GM12891 (cell line): ENCODE measurements at regions not wholly inside any gene's neighbourhood (a gene's known extent, or its start where the extent isn't known, plus 50 kb on each side); places are given as distances from the start of the nearest gene placed in this dataset.

Experiments
- DNase-seq: peaks from one replicate; pipeline ENCODE4 v3.0.0; 2011; ENCODE audit warnings: low spot score; ENCODE audit not compliant: insufficient read length
- FAIRE-seq: peaks from 2 replicates; lab custom pipeline; 2011; peaks lifted over from hg19 to GRCh38; lab: Jason Lieb, UNC
- PAX5 ChIP-seq: IDR thresholded peaks from 2 replicates; pipeline ENCODE4 v1.6.1; 2011; ENCODE audit warnings: low read length, moderate library complexity, mild to moderate bottlenecking; ENCODE audit not compliant: insufficient read depth, severe bottlenecking
- POLR2A ChIP-seq: IDR thresholded peaks from 2 replicates; pipeline ENCODE4 v1.6.1; 2011; ENCODE audit warnings: low read depth, low read length, control low read depth
- POLR2AphosphoS5 ChIP-seq: IDR thresholded peaks from 2 replicates; pipeline ENCODE4 v1.6.1; 2011; ENCODE audit warnings: low read depth, low read length, control low read depth
- POU2F2 ChIP-seq: IDR thresholded peaks from 2 replicates; pipeline ENCODE4 v1.6.1; 2011; ENCODE audit warnings: low read depth, mild to moderate bottlenecking, control low read depth, low read length, moderate library complexity
- SPI1 ChIP-seq: IDR thresholded peaks from 2 replicates; pipeline ENCODE4 v1.6.1; 2011; ENCODE audit warnings: low read depth, low read length, control low read depth
- TAF1 ChIP-seq: IDR thresholded peaks from 2 replicates; pipeline ENCODE4 v1.6.1; 2011; ENCODE audit warnings: low read depth, low read length, control low read depth

- FAIRE-seq (no peak), DNase-seq (no peak)
- no peak for TF ChIP-seq TAF1
- no peak for TF ChIP-seq POLR2A
- no peak for TF ChIP-seq PAX5
These were observed 199.2 kb downstream of the KCNS3 start for GRCh38 chr2:18077704-18078103.

DNA sequence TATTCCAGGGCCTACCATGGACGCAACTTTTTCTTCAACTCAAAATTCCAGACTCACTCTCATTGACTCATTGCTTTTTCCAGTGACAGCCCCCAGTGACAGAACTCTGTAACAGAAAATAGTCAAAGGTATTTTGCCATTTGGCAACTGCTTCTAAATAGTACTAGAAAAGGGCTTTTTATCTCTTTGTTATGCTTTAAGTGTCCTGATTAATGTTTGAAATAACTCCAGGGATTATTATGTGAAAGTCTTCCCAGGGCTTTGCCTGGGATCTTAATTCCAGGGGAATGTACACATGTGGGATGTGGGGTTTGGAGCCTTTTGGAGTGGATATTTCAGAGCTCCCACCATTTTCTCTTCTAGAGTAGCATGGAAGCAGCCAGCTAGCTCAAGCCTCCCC lies 198.8 kb downstream of the KCNS3 start:
- DNase-seq (no peak), FAIRE-seq (no peak)
- TF ChIP-seq POLR2AphosphoS5 = no peak
- TF ChIP-seq TAF1 = no peak
- TF ChIP-seq POLR2A = no peak
- no peak for TF ChIP-seq PAX5
- TF ChIP-seq POU2F2 = no peak
- no peak for TF ChIP-seq SPI1

DNA sequence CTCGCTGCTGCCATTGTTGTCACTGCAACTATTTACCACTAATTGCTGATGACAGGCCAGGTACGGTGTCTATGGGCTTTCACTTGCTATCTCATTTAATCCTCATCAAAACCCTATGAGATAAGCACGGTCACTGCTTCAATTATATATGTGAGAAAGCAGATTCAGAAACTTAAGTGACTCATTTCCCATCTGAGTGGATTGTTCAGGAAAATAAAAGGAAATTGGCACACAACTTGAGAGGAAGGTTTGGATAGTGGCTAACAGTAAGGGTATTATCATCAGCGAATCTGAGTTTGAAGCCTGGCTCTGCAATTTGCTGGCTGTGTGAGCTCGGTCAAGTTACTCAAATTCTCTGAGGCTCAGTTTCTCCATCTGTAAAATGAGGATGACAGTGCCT lies 196.0 kb downstream of the KCNS3 start:
- TF ChIP-seq SPI1 = no peak
- no peak for TF ChIP-seq POU2F2
- no peak for TF ChIP-seq POLR2A
- TF ChIP-seq TAF1 = no peak
- TF ChIP-seq POLR2AphosphoS5 = no peak
- DNase-seq (no peak), FAIRE-seq (no peak)

DNA sequence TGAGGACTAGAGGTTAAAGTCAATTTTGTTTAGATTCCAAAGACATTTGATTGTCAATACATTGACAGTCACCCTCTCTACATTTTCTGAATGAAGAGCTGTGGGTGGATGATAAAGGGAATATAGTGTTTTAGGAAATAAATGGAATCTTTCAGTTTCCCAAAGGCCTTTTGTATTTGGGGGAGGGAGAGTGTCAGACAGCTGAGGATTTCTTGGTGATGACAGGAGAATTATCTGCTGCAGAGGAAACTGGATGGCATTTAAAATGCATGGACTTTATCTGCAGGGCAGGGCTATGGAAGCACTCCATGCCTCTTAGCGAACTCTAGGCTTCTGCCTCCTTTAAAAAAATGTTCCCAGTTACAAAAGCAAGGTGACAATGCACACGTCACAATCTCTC lies 195.1 kb downstream of the KCNS3 start:
- FAIRE-seq = no peak
- DNase-seq = no peak
- TF ChIP-seq SPI1 (no peak), POU2F2 (no peak), POLR2AphosphoS5 (no peak), TAF1 (no peak), POLR2A (no peak), PAX5 (no peak)

DNA sequence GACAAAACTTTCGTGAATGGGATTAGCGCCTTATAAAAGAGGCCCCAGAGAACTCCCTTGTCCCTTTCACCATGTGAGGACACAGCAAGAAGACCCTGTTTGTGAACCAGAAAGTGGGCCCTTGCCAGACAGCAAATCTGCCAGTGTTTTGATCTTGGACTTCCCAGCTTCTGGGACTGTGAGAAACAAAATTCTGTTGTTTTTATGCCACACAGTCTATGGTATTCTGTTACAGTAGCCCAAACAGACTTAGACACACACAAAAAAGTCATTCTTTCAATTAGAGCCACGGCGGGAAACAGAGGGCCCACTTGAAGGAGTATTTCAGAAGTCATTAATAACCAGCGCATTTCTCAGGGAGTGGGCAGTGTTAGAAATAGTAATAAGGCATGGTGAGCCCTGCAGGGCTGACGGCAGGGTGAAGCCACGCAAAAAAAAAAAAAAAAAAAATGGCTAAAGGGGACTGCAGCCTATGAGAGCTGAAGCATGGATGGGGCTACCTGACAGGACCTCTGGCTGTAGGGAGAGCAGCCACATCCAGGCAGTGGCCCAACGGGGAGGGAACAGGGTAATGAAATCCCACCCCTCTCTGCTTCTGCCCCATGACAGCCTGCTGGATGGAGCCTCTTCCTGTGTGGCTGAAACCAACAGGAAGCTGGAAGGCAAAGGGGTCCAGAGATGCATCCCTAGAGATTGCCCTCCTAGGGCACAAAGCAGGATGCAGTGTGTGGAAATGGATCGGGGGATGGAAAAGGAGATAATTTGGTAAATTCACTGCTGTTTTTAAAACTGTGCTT lies 189.3 kb downstream of the KCNS3 start:
- TF ChIP-seq PAX5 (no peak), SPI1 (no peak), POU2F2 (no peak), POLR2AphosphoS5 (no peak), TAF1 (no peak)
- FAIRE-seq = no peak
- no peak for DNase-seq

GRCh38 chr2:18066894-18067293 lies 188.4 kb downstream of the KCNS3 start:
- FAIRE-seq = no peak
- no peak for DNase-seq

GRCh38 chr2:18066066-18066465 lies 187.6 kb downstream of the KCNS3 start:
- FAIRE-seq (no peak), DNase-seq (no peak)
- TF ChIP-seq POU2F2 (no peak), SPI1 (no peak), TAF1 (no peak), POLR2A (no peak)

More at GRCh38 chr2:18066894-18067293, 188.4 kb downstream of the KCNS3 start:
- no peak for TF ChIP-seq SPI1
- TF ChIP-seq POU2F2 = no peak
- TF ChIP-seq PAX5 = no peak
- no peak for TF ChIP-seq POLR2A
- no peak for TF ChIP-seq POLR2AphosphoS5

DNA sequence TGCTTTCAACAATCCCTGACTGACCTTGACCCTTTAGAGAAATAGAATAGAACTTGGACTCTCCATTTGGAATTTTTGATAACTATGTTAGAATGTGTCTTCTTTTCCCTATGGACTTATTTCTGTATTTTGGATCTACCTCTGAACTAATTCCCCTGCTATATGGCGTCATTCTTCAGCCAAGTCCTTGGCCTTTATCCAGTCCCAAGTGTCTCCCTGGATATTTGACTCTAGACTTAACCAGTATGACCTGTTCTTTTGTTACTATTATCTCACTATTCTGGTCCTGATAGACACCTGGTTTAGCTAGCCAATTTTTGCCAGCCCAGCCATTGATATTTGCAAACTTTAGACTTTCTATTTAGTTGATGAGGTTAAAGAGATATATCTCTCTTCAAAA lies 186.8 kb downstream of the KCNS3 start:
- FAIRE-seq (no peak), DNase-seq (no peak)
- TF ChIP-seq PAX5 (no peak), POLR2A (no peak), SPI1 (no peak), POU2F2 (no peak), POLR2AphosphoS5 (no peak), TAF1 (no peak)

- no peak for FAIRE-seq
- TF ChIP-seq POU2F2 (no peak), PAX5 (no peak), SPI1 (no peak), POLR2AphosphoS5 (no peak), POLR2A (no peak), TAF1 (no peak)
These were observed 185.5 kb downstream of the KCNS3 start for GRCh38 chr2:18063826-18064470.

GRCh38 chr2:18062892-18063291 lies 184.4 kb downstream of the KCNS3 start:
- DNase-seq (no peak), FAIRE-seq (no peak)
- no peak for TF ChIP-seq POU2F2

More at GRCh38 chr2:18063826-18064470, 185.5 kb downstream of the KCNS3 start:
- DNase-seq = no peak

DNA sequence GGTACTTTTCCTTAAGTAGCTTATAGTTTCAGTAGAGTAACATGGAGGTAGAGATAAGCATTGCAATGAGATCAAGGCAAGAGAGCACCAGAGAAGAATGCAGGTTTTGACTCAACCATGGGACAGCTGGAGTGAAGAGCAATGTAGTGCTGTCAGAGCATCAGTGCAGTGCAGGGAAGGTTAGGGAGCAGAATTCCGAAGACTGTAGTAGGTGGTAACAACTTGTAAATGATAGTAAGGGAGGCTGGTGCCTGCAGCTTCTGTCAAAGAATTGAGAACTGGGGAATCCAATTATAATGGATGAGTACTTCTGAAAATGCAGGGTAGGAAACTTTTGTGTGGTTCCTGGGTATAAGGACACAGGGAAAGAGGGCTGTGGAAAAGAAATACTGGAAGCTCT lies 183.2 kb downstream of the KCNS3 start:
- DNase-seq = no peak
- TF ChIP-seq POLR2AphosphoS5 = no peak
- no peak for TF ChIP-seq PAX5
- TF ChIP-seq POLR2A = no peak
- no peak for TF ChIP-seq POU2F2
- no peak for TF ChIP-seq SPI1
- no peak for TF ChIP-seq TAF1
- no peak for FAIRE-seq
